ENCODE measurements at regions not wholly inside any gene's neighbourhood (a gene's known extent, or its start where the extent isn't known, plus 50 kb on each side); places are given as distances from the start of the nearest gene placed in this dataset.

DNA sequence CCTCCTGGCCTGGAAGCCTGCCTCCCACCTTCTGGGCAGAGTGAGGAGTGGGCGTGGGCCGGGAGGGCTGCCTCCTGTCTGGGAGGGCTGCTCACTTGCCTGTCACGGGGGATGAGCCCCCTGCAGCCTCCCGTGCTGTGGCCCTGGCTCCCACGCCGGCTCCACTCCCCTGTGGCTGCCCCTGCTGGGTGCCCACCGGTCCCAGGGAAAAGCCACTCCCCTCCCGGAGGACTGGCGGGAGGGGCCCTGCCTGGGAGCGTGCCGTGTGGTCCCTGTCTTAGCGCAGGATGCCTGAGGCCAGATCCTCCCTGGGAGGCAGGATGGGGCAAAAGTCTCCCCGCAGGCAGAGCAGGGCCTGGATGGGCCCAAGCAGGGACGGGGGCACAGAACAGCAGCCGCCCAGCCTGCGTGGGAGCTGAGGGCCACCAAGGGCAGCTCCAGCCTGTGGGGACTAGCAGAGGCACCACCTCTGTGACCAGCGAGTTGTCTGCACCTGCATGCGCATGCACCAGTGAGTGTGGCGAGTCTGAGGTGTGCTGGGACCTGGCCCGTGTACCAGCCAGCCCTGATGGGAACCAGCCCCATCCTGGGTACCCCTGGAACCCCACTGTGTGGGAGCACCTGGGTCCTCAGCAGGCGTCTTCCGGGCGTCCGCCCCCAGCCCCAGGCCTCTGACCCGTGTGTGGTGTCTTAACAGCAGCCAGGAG is 339.9 kb downstream of the SEC14L1 start:
- peak; percentile 8; the same call in 1 of the 2 replicates for ATAC-seq
- Mint-ChIP-seq H3K4me1 (peaks cover 49% of the 10 kb centered on the region), H3K27me3 (ENCODE audit: low read depth) (no peaks in the 10 kb centered on the region), H3K4me3 (no peak overlapping the region), H3K27ac (0 out of 2 replicates have a peak overlapping the region, but pooled peaks have one; percentile 36), H3K36me3 (no peaks in the 10 kb centered on the region; the same call in none of the 2 replicates), H3K9me3 (no peaks in the 10 kb centered on the region)
- POLR2A ChIA-PET, result interaction anchor here (1.2 kb wide), 1 partner anchor 29 kb away, joined by 3 read pairs; no protein-coding TSS in a partner anchor
- DNase-seq (ENCODE audit: low spot score), result no peak
- TF ChIP-seq ZNF423 (CRISPR knock-in tag; IDR thresholded peaks at IDR 0.05), result 0 out of 2 replicates have a peak, but pooled peaks have one; percentile 20
- TF ChIP-seq SMAD4 (CRISPR knock-in tag; IDR thresholded peaks at IDR 0.05), result no peak
- TF ChIP-seq, protein P1, sequence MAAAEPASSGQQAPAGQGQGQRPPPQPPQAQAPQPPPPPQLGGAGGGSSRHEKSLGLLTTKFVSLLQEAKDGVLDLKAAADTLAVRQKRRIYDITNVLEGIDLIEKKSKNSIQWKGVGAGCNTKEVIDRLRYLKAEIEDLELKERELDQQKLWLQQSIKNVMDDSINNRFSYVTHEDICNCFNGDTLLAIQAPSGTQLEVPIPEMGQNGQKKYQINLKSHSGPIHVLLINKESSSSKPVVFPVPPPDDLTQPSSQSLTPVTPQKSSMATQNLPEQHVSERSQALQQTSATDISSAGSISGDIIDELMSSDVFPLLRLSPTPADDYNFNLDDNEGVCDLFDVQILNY (CRISPR knock-in tag; IDR thresholded peaks at IDR 0.05), result no peak
- TF ChIP-seq ZNF121 (CRISPR knock-in tag; IDR thresholded peaks at IDR 0.05), result peak; percentile 90
- no peak for TF ChIP-seq ELF4 (CRISPR knock-in tag; IDR thresholded peaks at IDR 0.05; ENCODE audit: low read depth)
- CTCF ChIA-PET, result interaction anchor here (3.4 kb wide), 1 partner anchor 51 kb away, joined by 11 read pairs; no protein-coding TSS in a partner anchor

DNA sequence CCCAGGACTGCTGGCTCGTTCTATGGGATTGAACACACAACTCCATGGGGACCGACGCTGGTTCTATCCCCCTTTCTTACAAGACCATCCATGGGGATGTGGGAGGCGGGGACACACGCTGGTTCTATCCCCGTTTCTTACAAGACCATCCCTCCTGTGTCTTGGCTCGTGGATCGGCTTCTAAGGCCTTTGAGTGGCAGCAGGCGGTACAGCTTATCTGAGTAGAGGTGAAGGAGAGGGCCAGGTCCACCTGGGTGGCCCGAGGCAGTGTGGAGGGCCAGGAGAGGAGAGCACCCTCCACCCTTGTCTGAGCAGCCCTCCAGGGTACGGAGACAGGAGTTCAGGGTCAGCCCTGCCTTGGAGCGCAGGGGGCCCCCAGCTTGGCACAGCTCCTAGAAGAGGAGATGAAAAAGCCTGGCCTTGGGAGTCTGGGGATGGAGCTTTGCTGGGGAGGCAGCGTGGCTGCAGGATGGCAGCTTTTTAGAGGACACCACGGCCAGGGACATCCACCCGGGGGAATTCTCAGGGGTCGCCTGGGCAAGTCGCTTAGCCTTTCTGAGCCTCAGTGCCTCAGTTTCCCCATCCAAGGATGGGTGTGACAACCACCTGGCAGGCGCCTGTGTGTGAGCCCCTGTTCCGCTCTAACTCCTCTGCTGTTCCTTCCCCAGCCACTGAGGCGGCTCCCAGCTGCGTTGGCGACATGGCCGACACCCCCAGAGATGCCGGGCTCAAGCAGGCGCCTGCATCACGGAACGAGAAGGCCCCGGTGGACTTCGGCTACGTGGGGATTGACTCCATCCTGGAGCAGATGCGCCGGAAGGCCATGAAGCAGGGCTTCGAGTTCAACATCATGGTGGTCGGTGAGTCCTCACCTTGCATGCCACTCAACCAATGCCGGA is 341.0 kb downstream of the SEC14L1 start:
- Mint-ChIP-seq H3K4me1 (peaks cover 38% of the 10 kb centered on the region), H3K4me3 (no peak overlapping the region), H3K36me3 (no peaks in the 10 kb centered on the region; the same call in none of the 2 replicates), H3K27ac (peak overlapping the region; percentile 82), H3K9me3 (no peaks in the 10 kb centered on the region), H3K27me3 (ENCODE audit: low read depth) (no peaks in the 10 kb centered on the region)
- CTCF ChIA-PET, result interaction anchor here (3.4 kb wide), 1 partner anchor 52 kb away, joined by 11 read pairs; no protein-coding TSS in a partner anchor
- POLR2A ChIA-PET, result interaction anchor here (1.2 kb wide), 1 partner anchor 30 kb away, joined by 3 read pairs; no protein-coding TSS in a partner anchor
- DNase-seq (ENCODE audit: low spot score) (no peak), ATAC-seq (no peak)
- TF ChIP-seq, protein P2, sequence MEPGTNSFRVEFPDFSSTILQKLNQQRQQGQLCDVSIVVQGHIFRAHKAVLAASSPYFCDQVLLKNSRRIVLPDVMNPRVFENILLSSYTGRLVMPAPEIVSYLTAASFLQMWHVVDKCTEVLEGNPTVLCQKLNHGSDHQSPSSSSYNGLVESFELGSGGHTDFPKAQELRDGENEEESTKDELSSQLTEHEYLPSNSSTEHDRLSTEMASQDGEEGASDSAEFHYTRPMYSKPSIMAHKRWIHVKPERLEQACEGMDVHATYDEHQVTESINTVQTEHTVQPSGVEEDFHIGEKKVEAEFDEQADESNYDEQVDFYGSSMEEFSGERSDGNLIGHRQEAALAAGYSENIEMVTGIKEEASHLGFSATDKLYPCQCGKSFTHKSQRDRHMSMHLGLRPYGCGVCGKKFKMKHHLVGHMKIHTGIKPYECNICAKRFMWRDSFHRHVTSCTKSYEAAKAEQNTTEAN (CRISPR knock-in tag; IDR thresholded peaks at IDR 0.05), result no peak
- TF ChIP-seq NR1H2 (CRISPR knock-in tag; IDR thresholded peaks at IDR 0.05), result no peak
- TF ChIP-seq SP1 (CRISPR knock-in tag; conservative IDR thresholded peaks at IDR 0.05), result no peak
- TF ChIP-seq ZNF671 (CRISPR knock-in tag; IDR thresholded peaks at IDR 0.05), result no peak
- no peak for TF ChIP-seq ZNF263 (CRISPR knock-in tag; IDR thresholded peaks at IDR 0.05; ENCODE audit: low read depth)
- TF ChIP-seq, protein P3, sequence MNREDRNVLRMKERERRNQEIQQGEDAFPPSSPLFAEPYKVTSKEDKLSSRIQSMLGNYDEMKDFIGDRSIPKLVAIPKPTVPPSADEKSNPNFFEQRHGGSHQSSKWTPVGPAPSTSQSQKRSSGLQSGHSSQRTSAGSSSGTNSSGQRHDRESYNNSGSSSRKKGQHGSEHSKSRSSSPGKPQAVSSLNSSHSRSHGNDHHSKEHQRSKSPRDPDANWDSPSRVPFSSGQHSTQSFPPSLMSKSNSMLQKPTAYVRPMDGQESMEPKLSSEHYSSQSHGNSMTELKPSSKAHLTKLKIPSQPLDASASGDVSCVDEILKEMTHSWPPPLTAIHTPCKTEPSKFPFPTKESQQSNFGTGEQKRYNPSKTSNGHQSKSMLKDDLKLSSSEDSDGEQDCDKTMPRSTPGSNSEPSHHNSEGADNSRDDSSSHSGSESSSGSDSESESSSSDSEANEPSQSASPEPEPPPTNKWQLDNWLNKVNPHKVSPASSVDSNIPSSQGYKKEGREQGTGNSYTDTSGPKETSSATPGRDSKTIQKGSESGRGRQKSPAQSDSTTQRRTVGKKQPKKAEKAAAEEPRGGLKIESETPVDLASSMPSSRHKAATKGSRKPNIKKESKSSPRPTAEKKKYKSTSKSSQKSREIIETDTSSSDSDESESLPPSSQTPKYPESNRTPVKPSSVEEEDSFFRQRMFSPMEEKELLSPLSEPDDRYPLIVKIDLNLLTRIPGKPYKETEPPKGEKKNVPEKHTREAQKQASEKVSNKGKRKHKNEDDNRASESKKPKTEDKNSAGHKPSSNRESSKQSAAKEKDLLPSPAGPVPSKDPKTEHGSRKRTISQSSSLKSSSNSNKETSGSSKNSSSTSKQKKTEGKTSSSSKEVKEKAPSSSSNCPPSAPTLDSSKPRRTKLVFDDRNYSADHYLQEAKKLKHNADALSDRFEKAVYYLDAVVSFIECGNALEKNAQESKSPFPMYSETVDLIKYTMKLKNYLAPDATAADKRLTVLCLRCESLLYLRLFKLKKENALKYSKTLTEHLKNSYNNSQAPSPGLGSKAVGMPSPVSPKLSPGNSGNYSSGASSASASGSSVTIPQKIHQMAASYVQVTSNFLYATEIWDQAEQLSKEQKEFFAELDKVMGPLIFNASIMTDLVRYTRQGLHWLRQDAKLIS (CRISPR knock-in tag; IDR thresholded peaks at IDR 0.05; ENCODE audit: borderline replicate concordance), result no peak
- TF ChIP-seq GTF2I (CRISPR knock-in tag; conservative IDR thresholded peaks at IDR 0.05), result no peak
- TF ChIP-seq, protein P4, sequence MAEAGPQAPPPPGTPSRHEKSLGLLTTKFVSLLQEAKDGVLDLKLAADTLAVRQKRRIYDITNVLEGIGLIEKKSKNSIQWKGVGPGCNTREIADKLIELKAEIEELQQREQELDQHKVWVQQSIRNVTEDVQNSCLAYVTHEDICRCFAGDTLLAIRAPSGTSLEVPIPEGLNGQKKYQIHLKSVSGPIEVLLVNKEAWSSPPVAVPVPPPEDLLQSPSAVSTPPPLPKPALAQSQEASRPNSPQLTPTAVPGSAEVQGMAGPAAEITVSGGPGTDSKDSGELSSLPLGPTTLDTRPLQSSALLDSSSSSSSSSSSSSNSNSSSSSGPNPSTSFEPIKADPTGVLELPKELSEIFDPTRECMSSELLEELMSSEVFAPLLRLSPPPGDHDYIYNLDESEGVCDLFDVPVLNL (CRISPR knock-in tag; IDR thresholded peaks at IDR 0.05; ENCODE audit: borderline replicate concordance, low read depth), result no peak
- no peak for TF ChIP-seq OVOL2 (CRISPR knock-in tag; IDR thresholded peaks at IDR 0.05; ENCODE audit: borderline replicate concordance)
- TF ChIP-seq FOXP1 (CRISPR knock-in tag; IDR thresholded peaks at IDR 0.05; ENCODE audit: borderline replicate concordance), result no peak
- TF ChIP-seq, protein P5, sequence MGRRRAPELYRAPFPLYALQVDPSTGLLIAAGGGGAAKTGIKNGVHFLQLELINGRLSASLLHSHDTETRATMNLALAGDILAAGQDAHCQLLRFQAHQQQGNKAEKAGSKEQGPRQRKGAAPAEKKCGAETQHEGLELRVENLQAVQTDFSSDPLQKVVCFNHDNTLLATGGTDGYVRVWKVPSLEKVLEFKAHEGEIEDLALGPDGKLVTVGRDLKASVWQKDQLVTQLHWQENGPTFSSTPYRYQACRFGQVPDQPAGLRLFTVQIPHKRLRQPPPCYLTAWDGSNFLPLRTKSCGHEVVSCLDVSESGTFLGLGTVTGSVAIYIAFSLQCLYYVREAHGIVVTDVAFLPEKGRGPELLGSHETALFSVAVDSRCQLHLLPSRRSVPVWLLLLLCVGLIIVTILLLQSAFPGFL (CRISPR knock-in tag; IDR thresholded peaks at IDR 0.05; ENCODE audit: borderline replicate concordance), result no peak
- TF ChIP-seq, protein P6, sequence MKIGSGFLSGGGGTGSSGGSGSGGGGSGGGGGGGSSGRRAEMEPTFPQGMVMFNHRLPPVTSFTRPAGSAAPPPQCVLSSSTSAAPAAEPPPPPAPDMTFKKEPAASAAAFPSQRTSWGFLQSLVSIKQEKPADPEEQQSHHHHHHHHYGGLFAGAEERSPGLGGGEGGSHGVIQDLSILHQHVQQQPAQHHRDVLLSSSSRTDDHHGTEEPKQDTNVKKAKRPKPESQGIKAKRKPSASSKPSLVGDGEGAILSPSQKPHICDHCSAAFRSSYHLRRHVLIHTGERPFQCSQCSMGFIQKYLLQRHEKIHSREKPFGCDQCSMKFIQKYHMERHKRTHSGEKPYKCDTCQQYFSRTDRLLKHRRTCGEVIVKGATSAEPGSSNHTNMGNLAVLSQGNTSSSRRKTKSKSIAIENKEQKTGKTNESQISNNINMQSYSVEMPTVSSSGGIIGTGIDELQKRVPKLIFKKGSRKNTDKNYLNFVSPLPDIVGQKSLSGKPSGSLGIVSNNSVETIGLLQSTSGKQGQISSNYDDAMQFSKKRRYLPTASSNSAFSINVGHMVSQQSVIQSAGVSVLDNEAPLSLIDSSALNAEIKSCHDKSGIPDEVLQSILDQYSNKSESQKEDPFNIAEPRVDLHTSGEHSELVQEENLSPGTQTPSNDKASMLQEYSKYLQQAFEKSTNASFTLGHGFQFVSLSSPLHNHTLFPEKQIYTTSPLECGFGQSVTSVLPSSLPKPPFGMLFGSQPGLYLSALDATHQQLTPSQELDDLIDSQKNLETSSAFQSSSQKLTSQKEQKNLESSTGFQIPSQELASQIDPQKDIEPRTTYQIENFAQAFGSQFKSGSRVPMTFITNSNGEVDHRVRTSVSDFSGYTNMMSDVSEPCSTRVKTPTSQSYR (CRISPR knock-in tag; IDR thresholded peaks at IDR 0.05), result no peak
- no peak for TF ChIP-seq CREM (CRISPR knock-in tag; IDR thresholded peaks at IDR 0.05)

Data from WTC11 (cell line).